ENCODE measurements at regions not wholly inside any gene's neighbourhood (a gene's known extent, or its start where the extent isn't known, plus 50 kb on each side); places are given as distances from the start of the nearest gene placed in this dataset.

GRCh38 chr11:37699644-37700043 is 1101.6 kb upstream of the RAG2 start:
- H3K4me1 Mint-ChIP-seq (ENCODE audit: low read depth) = no peaks in the 10 kb centered on the region
- intact Hi-C loops (cut with micrococcal nuclease) = no loop called here
- no peaks in the 10 kb centered on the region for H3K27me3 Mint-ChIP-seq
- no peaks in the 10 kb centered on the region for H3K36me3 Mint-ChIP-seq (ENCODE audit: low read depth)
- H3K4me3 Mint-ChIP-seq = no peak overlapping the region
- H3K9me3 Mint-ChIP-seq = peaks cover 30% of the 10 kb centered on the region
- H3K27ac Mint-ChIP-seq = no peak overlapping the region

- H3K4me3 Mint-ChIP-seq = no peak overlapping the region
- H3K27ac Mint-ChIP-seq = no peak overlapping the region
- H3K27me3 Mint-ChIP-seq = no peaks in the 10 kb centered on the region
- peaks cover 45% of the 10 kb centered on the region for H3K9me3 Mint-ChIP-seq
- intact Hi-C loops (cut with micrococcal nuclease) = no loop called here
- no peaks in the 10 kb centered on the region for H3K36me3 Mint-ChIP-seq (ENCODE audit: low read depth)
- H3K4me1 Mint-ChIP-seq (ENCODE audit: low read depth) = no peaks in the 10 kb centered on the region
Measured at GRCh38 chr11:37695283-37695682, 1097.2 kb upstream of the RAG2 start.

- H3K9me3 Mint-ChIP-seq = peaks cover 18% of the 10 kb centered on the region
- intact Hi-C loops (cut with micrococcal nuclease) = no loop called here
- no peaks in the 10 kb centered on the region for H3K4me1 Mint-ChIP-seq (ENCODE audit: low read depth)
- H3K36me3 Mint-ChIP-seq (ENCODE audit: low read depth) = no peaks in the 10 kb centered on the region
- no peaks in the 10 kb centered on the region for H3K27me3 Mint-ChIP-seq
- H3K4me3 Mint-ChIP-seq = no peak overlapping the region
- H3K27ac Mint-ChIP-seq = no peak overlapping the region
Measured at GRCh38 chr11:37689951-37690350, 1091.9 kb upstream of the RAG2 start.

- Mint-ChIP-seq H3K4me1 (ENCODE audit: low read depth) (no peaks in the 10 kb centered on the region), H3K27ac (no peak overlapping the region), H3K27me3 (no peaks in the 10 kb centered on the region), H3K36me3 (ENCODE audit: low read depth) (no peaks in the 10 kb centered on the region), H3K9me3 (peaks cover 4% of the 10 kb centered on the region), H3K4me3 (no peak overlapping the region)
- intact Hi-C loops (cut with micrococcal nuclease) = no loop called here
Measured at GRCh38 chr11:37688456-37688855, 1090.4 kb upstream of the RAG2 start.

- intact Hi-C loops (cut with micrococcal nuclease) = no loop called here
- Mint-ChIP-seq H3K36me3 (ENCODE audit: low read depth) (no peaks in the 10 kb centered on the region), H3K9me3 (peaks cover 12% of the 10 kb centered on the region), H3K4me3 (no peak overlapping the region), H3K4me1 (ENCODE audit: low read depth) (no peaks in the 10 kb centered on the region), H3K27ac (no peak overlapping the region), H3K27me3 (no peaks in the 10 kb centered on the region)
Measured at GRCh38 chr11:37687130-37687529, 1089.1 kb upstream of the RAG2 start.

GRCh38 chr11:37671321-37671720 is 1073.3 kb upstream of the RAG2 start:
- no peaks in the 10 kb centered on the region for H3K27me3 Mint-ChIP-seq
- peaks cover 13% of the 10 kb centered on the region for H3K9me3 Mint-ChIP-seq
- H3K4me3 Mint-ChIP-seq = no peak overlapping the region
- no peak overlapping the region for H3K27ac Mint-ChIP-seq
- H3K36me3 Mint-ChIP-seq (ENCODE audit: low read depth) = no peaks in the 10 kb centered on the region
- intact Hi-C loops (cut with micrococcal nuclease) = no loop called here
- no peaks in the 10 kb centered on the region for H3K4me1 Mint-ChIP-seq (ENCODE audit: low read depth)

- Mint-ChIP-seq H3K27ac (no peak overlapping the region), H3K4me1 (ENCODE audit: low read depth) (no peaks in the 10 kb centered on the region), H3K36me3 (ENCODE audit: low read depth) (no peaks in the 10 kb centered on the region), H3K27me3 (no peaks in the 10 kb centered on the region), H3K9me3 (peaks cover 16% of the 10 kb centered on the region), H3K4me3 (no peak overlapping the region)
- intact Hi-C loops (cut with micrococcal nuclease) = no loop called here
Measured at GRCh38 chr11:37666960-37667359, 1068.9 kb upstream of the RAG2 start.

GRCh38 chr11:37657645-37658044 is 1059.6 kb upstream of the RAG2 start:
- no peak overlapping the region for H3K27ac Mint-ChIP-seq
- intact Hi-C loops (cut with micrococcal nuclease) = no loop called here
- no peaks in the 10 kb centered on the region for H3K9me3 Mint-ChIP-seq
- no peak overlapping the region for H3K4me3 Mint-ChIP-seq
- H3K27me3 Mint-ChIP-seq = no peaks in the 10 kb centered on the region
- H3K36me3 Mint-ChIP-seq (ENCODE audit: low read depth) = no peaks in the 10 kb centered on the region
- no peaks in the 10 kb centered on the region for H3K4me1 Mint-ChIP-seq (ENCODE audit: low read depth)

GRCh38 chr11:37647767-37648166 is 1049.7 kb upstream of the RAG2 start:
- Mint-ChIP-seq H3K27me3 (no peaks in the 10 kb centered on the region), H3K4me3 (no peak overlapping the region), H3K36me3 (ENCODE audit: low read depth) (no peaks in the 10 kb centered on the region), H3K9me3 (no peaks in the 10 kb centered on the region), H3K4me1 (ENCODE audit: low read depth) (no peaks in the 10 kb centered on the region), H3K27ac (no peak overlapping the region)
- intact Hi-C loops (cut with micrococcal nuclease) = no loop called here

GRCh38 chr11:37643968-37644367 is 1045.9 kb upstream of the RAG2 start:
- Mint-ChIP-seq H3K36me3 (ENCODE audit: low read depth) (no peaks in the 10 kb centered on the region), H3K27me3 (no peaks in the 10 kb centered on the region), H3K4me3 (no peak overlapping the region), H3K9me3 (no peaks in the 10 kb centered on the region), H3K4me1 (ENCODE audit: low read depth) (no peaks in the 10 kb centered on the region), H3K27ac (no peak overlapping the region)
- intact Hi-C loops (cut with micrococcal nuclease) = no loop called here

GRCh38 chr11:37642296-37642695 is 1044.3 kb upstream of the RAG2 start:
- H3K9me3 Mint-ChIP-seq = no peaks in the 10 kb centered on the region
- no peak overlapping the region for H3K27ac Mint-ChIP-seq
- no peaks in the 10 kb centered on the region for H3K27me3 Mint-ChIP-seq
- no peaks in the 10 kb centered on the region for H3K36me3 Mint-ChIP-seq (ENCODE audit: low read depth)
- intact Hi-C loops (cut with micrococcal nuclease) = no loop called here
- H3K4me1 Mint-ChIP-seq (ENCODE audit: low read depth) = no peaks in the 10 kb centered on the region
- H3K4me3 Mint-ChIP-seq = no peak overlapping the region

- Mint-ChIP-seq H3K27ac (no peak overlapping the region), H3K9me3 (peaks cover under 1% of the 10 kb centered on the region), H3K4me3 (no peak overlapping the region), H3K36me3 (ENCODE audit: low read depth) (no peaks in the 10 kb centered on the region), H3K27me3 (no peaks in the 10 kb centered on the region), H3K4me1 (ENCODE audit: low read depth) (peaks cover 5% of the 10 kb centered on the region)
- intact Hi-C loops (cut with micrococcal nuclease) = no loop called here
Measured at GRCh38 chr11:37632748-37633147, 1034.7 kb upstream of the RAG2 start.

GRCh38 chr11:37630866-37631265 is 1032.8 kb upstream of the RAG2 start:
- no peaks in the 10 kb centered on the region for H3K36me3 Mint-ChIP-seq (ENCODE audit: low read depth)
- peaks cover 5% of the 10 kb centered on the region for H3K4me1 Mint-ChIP-seq (ENCODE audit: low read depth)
- H3K27me3 Mint-ChIP-seq = no peaks in the 10 kb centered on the region
- intact Hi-C loops (cut with micrococcal nuclease) = no loop called here
- no peak overlapping the region for H3K27ac Mint-ChIP-seq
- H3K9me3 Mint-ChIP-seq = peaks cover 9% of the 10 kb centered on the region
- no peak overlapping the region for H3K4me3 Mint-ChIP-seq

GRCh38 chr11:37623778-37624177 is 1025.7 kb upstream of the RAG2 start:
- no peak overlapping the region for H3K27ac Mint-ChIP-seq
- no peaks in the 10 kb centered on the region for H3K36me3 Mint-ChIP-seq (ENCODE audit: low read depth)
- H3K9me3 Mint-ChIP-seq = peaks cover 25% of the 10 kb centered on the region
- H3K27me3 Mint-ChIP-seq = no peaks in the 10 kb centered on the region
- intact Hi-C loops (cut with micrococcal nuclease) = no loop called here
- H3K4me1 Mint-ChIP-seq (ENCODE audit: low read depth) = no peaks in the 10 kb centered on the region
- H3K4me3 Mint-ChIP-seq = no peak overlapping the region

- H3K9me3 Mint-ChIP-seq = peaks cover 27% of the 10 kb centered on the region
- no peaks in the 10 kb centered on the region for H3K4me1 Mint-ChIP-seq (ENCODE audit: low read depth)
- no peaks in the 10 kb centered on the region for H3K27me3 Mint-ChIP-seq
- H3K27ac Mint-ChIP-seq = no peak overlapping the region
- H3K4me3 Mint-ChIP-seq = no peak overlapping the region
- no peaks in the 10 kb centered on the region for H3K36me3 Mint-ChIP-seq (ENCODE audit: low read depth)
- intact Hi-C loops (cut with micrococcal nuclease) = no loop called here
Measured at GRCh38 chr11:37621662-37622061, 1023.6 kb upstream of the RAG2 start.

Measured in dendritic cell treated with granulocyte-macrophage colony-stimulating factor and Interleukin-4, amounts not matched to agents 40 ng/mL and 50 ng/mL, for 4 days (primary cell).